Heart left ventricle (tissue), 13 donors: ENCODE measurements at regions not wholly inside any gene's neighbourhood (a gene's known extent, or its start where the extent isn't known, plus 50 kb on each side); places are given as distances from the start of the nearest gene placed in this dataset.

Experiments used
- CTCF ChIP-seq, 12 donors: fragments of 200-600 bp; sonication (generic) in 4 of 12; IDR thresholded peaks; one replicate each; pipeline versions ENCODE4 v1.5.0 to v1.8.0; 2018 to 2022; ENCODE audit warnings: antibody characterized with exemption in 12 of 12, mild to moderate bottlenecking in 5 of 12
- POLR2A ChIP-seq, 2 donors: fragments of 450-650 bp; IDR thresholded peaks; one replicate each; pipeline ENCODE4 v1.6.1; 2017; ENCODE audit warnings: antibody characterized with exemption in 2 of 2, mild to moderate bottlenecking in 2 of 2, moderate library complexity in 2 of 2
- donor health status: ischemic (EF 13 %, LVEDD 7.1; RV severe dilation, severe dysfunction).
- donor health status: DM: no; HTN: yes; CAD: no.
- donor health status: DM: no; HTN: no; CAD: no.
- donor health status: ischemic (EF 25% LVEDD 6.9; RV normal size, moderate dysfunction).
- donor health status: ischemic (EF 25% LVEDD 5.7; RV mildly dilated, moderate dysfunction).
- donor health status: ischemic (EF 35%, LVEDD 5.7; RV mildly dilated, moderate dysfunction).
- donor health status: nonischemic (EF 11% LVEDD 7.7; RV severe dilation, severe dysfunction).
- donor health status: DM: yes; HTN: yes; CAD: no.
- donor health status: PGD.
- donor health status: ischemic (EF 29% LVEDD 5.4; RV normal size, mild dysfunction).
- donor health status: nonischemic (EF 23%, LVEDD 6.1; RV moderate dilation, normal function).

GRCh38 chr13:30006246-30006645 is 155.8 kb upstream of the UBL3 start:
- TF ChIP-seq CTCF (IDR thresholded peaks at IDR 0.05) (no peak), POLR2A (IDR thresholded peaks at IDR 0.05) (no peak)
